ENCODE measurements at regions not wholly inside any gene's neighbourhood (a gene's known extent, or its start where the extent isn't known, plus 50 kb on each side); places are given as distances from the start of the nearest gene placed in this dataset.

DNA sequence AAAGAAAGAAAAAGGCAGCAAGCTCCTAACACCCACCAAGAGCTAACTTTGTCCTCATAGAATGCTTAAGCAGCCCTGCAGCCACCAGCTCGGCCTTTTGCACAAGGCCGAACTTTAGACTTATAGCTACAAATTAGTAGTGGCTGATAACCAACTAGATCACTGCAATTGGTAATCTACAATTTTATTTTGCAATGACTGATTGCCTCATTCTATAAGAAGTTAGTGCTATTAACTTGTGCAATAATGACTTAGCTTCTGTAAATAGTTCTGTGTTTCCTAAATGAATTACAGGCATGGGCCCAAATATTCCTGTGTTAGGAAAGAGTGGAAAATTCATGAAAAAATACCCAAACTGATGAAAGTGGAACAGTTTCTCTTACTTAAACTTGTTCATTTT, 284.8 kb upstream of the CFAP20DC start:
- no peak for TF ChIP-seq GATA2 (IDR thresholded peaks at IDR 0.05; ENCODE audit: low read depth, low read length)
- no peak for TF ChIP-seq GATA3 (IDR thresholded peaks at IDR 0.05; ENCODE audit: low read depth, low read length)

Data from SH-SY5Y (cell line).